Muscle of arm (tissue), 1 donor: ENCODE measurements at regions not wholly inside any gene's neighbourhood (a gene's known extent, or its start where the extent isn't known, plus 50 kb on each side); places are given as distances from the start of the nearest gene placed in this dataset.
A peak's percentile ranks its signal among the peaks of the same experiment; 100 is the strongest.
"Not testable (repeated sequence)": the region's sequence is repeated elsewhere in the genome, so short reads cannot be mapped to it uniquely, and the experiment has no call there.

Source experiments
- DNase-seq: peaks from one replicate; pipeline ENCODE4 v3.0.0-alpha.2; 2013

GRCh38 chr21:34272321-34272720 is 91.5 kb upstream of the KCNE2 start:
- DNase-seq: no peak

GRCh38 chr21:34274001-34274400 is 89.8 kb upstream of the KCNE2 start:
- DNase-seq: no peak

DNA sequence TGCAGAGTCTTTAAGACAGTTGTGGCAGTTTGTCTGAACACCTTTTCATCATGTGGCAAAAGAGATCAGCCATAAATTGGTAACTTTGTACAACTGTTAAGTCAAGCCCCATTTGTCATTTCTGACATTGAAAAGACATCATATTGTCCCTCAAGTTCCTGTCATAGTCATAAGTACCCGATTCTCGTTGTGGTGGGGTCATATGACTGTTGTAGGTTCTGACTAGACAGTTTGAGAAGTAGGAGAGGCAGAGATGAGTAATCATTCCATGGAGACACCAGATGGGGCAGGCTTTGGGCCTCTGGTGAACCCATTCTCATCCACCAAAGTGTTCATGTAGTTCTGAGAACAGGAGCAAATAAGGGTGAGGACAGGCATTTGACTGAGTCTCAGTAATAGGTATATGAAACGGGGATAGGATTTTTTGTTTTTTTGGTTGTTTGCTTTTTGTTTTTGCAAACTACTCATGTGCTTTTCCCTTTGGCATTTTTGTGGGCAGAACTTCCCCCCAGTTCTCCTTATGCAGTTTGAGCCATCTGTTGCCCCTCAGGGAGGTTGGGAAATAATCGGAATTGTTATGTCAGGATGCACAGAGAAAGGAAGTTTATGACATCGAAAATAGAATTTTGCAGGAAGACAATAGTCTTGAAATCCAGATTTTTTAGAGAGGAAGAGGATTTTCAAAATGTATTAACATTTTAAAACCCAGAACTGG is 86.9 kb upstream of the KCNE2 start:
- DNase-seq: no peak

- DNase-seq: no peak
Measured at GRCh38 chr21:34278451-34278850, 85.4 kb upstream of the KCNE2 start.

- DNase-seq: no peak
Measured at GRCh38 chr21:34279285-34279684, 84.5 kb upstream of the KCNE2 start.

GRCh38 chr21:34279883-34280282 is 83.9 kb upstream of the KCNE2 start:
- DNase-seq: no peak

DNA sequence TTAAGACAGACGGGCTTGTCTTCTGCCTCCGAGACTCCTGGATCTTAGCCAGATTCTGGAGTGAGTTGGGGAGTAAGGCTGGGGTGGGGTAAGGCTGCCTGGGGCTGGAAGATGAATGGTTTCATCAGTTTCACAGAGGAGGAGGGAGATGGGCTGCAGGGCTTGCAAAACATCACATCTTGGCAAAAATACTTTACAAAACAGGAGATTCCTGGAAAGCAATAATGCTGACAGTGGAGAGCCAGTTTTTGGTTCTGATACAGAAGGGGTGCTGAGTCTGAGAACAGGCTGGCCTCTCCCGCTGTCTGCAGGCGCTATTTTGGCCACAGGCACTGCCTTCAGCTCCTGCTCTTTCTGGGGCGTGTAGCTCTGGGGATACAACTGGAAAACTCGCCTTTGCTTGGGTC is 83.4 kb upstream of the KCNE2 start:
- DNase-seq: peak; percentile 74

GRCh38 chr21:34280959-34281358 is 82.8 kb upstream of the KCNE2 start:
- DNase-seq: peak; percentile 69

DNA sequence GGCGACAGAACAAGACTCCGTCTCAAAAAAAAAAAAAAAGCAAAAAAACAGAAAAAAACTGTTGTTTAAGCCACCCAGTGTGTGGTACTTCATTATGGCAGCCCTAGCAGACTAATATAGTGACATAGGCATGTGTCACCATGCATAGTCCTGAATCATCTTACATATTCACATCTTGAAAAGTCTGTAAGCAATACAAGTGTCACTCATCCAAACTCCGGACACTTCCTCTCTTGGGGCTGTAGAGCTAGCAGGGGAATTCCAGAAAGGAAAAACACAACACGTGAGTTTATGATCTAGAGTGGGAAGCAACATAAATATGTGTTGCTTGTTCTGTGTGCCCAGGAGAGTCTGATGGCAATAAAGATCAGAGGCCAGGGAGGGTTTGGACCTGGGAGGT is 81.6 kb upstream of the KCNE2 start:
- no peak for DNase-seq

DNA sequence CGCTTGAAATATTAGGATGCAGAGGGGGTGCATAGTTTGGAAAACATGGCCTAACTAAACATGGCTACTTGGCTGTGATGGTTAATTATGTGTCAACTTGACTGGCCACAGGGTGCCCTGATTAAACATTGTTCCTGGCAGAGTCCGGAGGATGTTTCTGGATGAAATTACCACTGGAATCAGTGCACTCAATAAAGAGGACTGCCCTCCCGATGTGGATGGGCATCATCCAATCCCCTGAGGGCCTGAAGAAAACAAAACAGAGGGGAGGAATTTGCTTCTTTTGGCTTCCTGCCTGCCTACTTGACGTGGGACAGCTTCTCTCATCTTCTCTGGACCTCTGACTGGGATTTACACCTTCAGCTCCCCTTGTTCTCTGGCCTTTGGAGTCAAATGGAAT is 79.1 kb upstream of the KCNE2 start:
- DNase-seq: no peak

GRCh38 chr21:34288042-34288441 is 75.8 kb upstream of the KCNE2 start:
- not testable (repeated sequence) for DNase-seq

- DNase-seq: no peak
Measured at GRCh38 chr21:34289856-34290255, 74.0 kb upstream of the KCNE2 start.

DNA sequence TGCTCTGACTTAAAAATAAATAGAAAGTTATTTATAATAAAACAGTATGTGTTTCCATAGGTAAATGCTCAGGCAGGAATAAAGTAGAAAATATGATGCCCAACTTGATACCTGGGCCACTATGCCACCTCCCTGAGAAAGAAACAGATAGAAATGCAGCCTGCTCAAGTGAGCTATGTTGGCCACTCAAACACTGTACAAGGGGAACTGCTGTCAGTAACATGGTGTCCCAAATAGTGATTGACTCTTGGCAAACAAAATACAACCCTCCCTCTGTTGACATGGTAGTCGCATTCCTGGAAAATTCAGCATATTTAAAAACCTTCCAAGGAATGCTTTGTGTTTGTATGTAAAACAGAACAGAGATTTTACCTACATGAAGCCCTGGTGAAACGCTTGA is 66.9 kb upstream of the KCNE2 start:
- DNase-seq: no peak

DNA sequence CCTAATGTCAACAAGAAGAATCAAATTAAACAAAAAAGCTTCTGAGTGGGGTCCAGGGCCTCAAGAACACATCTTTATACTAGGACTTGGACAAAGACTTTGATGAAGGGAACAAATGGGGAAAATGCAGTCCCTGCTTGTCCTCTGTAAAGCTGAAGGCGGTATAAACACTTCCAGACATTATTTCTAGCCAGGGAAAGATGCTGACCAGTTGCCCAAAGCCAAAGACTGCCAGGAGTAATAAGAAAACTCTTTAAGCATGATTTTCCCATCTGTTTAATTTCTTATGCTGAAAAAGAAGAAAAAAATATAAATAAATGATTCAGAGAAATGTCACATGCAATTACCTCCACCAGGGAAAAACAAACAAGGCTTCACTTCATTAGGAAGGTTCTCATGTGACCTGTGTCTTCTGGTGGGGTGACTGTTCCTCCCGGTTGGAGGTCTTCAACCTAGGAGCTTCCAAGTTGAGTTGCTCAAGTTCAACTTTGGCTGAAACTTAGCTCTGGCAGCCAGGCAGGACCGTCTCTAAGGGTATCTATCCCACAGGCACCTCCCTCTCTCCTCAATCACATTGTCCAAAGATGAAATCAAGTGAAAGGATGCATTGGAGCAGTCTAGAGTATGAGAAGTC is 65.2 kb upstream of the KCNE2 start:
- no peak for DNase-seq

DNA sequence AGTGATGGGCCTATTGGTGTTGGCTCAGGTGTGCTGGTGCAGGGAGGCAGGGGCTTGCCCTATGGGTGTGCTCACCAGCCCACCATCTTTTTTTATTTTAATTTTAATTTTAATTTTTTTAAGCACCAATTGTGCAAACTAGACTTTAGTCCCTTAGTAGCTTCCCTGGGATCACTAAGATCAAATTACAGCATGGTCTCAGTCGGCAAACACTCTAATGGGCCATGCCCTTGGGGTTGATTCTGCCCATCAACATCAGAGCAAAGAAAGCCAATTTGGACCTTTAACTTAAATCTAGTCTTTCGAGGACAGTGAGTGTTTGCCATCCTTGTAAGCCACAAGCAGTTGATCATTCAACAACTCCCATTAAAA is 64.7 kb upstream of the KCNE2 start:
- DNase-seq: no peak

DNA sequence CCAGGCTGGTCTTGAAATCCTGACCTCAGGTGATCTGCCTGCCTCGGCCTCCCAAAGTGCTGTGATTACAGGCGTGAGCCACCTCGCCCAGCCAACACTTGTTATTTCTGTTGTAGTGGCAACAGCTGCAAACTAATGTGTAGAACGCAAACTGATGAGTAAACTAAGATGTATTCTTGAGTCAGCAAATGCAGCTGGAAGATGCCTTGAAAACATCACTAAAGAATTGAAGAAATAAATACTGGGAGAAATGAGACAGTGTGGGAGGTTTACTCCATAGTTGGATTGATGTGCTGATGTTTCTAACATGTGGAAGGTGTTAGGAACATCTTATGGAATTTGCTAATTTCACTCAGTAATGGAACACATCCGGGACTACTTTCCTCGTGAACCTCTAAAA is 61.3 kb upstream of the KCNE2 start:
- DNase-seq: no peak

DNA sequence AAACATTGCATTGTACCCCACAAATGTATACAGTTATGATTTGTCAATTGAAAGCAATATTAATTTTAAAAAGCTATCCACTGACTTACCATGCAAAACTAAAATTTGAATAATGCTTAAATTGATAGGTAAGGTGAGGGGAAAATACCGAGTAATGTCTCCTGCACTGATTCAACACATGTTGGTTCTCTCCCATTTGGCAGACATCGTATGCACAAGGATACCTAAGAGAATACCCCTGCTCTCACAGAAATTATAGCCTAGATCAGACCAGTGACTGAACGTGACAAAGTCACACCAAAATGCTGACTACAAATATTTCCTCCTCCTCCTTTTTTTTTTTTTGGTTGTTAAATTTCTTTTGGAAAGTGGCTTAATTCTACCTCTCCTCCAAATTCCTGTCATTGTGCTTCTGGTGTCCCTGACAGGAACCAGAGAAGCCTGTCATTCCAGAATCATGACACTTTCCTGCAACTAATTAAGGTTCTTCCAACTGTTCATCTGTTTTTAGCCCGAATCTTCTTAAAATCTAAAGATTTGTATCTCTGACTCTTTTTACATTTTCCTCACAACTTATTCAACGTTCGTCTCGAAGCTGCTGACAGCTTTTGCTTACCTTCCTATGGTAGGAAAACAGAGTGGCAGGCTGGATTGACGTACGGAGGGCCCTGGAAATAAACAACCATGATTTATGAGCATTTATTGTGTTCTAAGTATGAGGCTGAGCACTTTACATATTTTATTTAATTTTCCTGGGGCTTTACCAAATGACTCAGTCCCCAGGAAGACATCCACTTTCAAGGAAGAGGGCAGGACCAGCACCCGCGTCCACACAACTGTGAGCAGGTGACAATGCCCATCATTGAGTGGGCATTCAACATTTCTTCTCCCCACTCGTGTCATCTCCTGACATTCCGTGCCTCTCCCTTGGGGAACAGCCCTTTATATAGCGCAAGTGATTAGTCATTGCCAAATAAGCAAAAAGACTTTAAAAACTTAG is 57.9 kb upstream of the KCNE2 start:
- no peak for DNase-seq

- DNase-seq: no peak
Measured at GRCh38 chr21:34307991-34308532, 55.7 kb upstream of the KCNE2 start.

- DNase-seq: peak; percentile 27
Measured at GRCh38 chr21:34311561-34312330, 52.1 kb upstream of the KCNE2 start.

DNA sequence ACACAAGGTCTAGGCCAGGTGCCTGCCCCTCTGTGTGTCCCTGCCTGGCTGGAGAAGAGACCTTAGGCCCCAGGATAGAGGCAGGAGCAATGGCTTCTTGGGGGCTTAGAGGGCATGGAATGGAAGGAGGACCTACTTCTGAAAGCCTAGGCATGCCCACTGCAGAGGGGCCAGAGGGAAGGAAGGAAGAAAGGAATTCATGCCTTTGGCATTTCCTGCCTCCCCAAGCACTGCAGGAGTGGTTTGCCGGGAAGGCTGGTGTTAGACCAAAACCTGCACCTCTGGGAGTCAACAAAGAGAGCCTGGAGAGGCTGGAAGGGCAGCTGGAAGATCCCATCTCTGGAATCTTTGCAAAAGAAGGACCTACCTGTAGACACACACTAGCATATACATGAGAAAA is 50.7 kb upstream of the KCNE2 start:
- no peak for DNase-seq
